ENCODE measurements at regions not wholly inside any gene's neighbourhood (a gene's known extent, or its start where the extent isn't known, plus 50 kb on each side); places are given as distances from the start of the nearest gene placed in this dataset.

- in situ Hi-C loops (cut with HindIII; ENCODE audit: low pct_unique_long_range_greater_than_20kb, low sequenced_read_pairs) (no loop called here), intact Hi-C loops (cut with micrococcal nuclease; ENCODE audit: unreplicated experiment) (no loop called here)
- no peak for TF ChIP-seq SIN3A (IDR thresholded peaks at IDR 0.05; ENCODE audit: borderline replicate concordance, insufficient read depth, low read depth, low read length)
- no peak for TF ChIP-seq POLR2AphosphoS5 (IDR thresholded peaks at IDR 0.05; ENCODE audit: low read depth, low read length)
- no peak for TF ChIP-seq TCF7L2 (IDR thresholded peaks at IDR 0.05; ENCODE audit: low read depth, low read length)
- no peak for TF ChIP-seq CTCF (IDR thresholded peaks at IDR 0.05)
- no peak for TF ChIP-seq REST (IDR thresholded peaks at IDR 0.05; ENCODE audit: insufficient read depth in 1 of 2, low read depth in 2 of 2, low read length in 1 of 2)
- DNase-seq (ENCODE audit: low read depth, low spot score): no peak
- Histone ChIP-seq H3K4me1 (ENCODE audit: control insufficient read depth, insufficient read depth, low read length) (no peaks in the 10 kb centered on the region), H3K27me3 (ENCODE audit: control insufficient read depth, insufficient read depth, low read length) (no peaks in the 10 kb centered on the region), H3K9me3 (ENCODE audit: control insufficient read depth, insufficient read depth, low read depth, low read length) (no peaks in the 10 kb centered on the region), H3K36me3 (ENCODE audit: control insufficient read depth, insufficient read depth, low read length) (no peaks in the 10 kb centered on the region), H3K27ac (ENCODE audit: low read length) (no peak overlapping the region), H3K4me3 (ENCODE audit: low read depth in 2 of 2, low read length in 2 of 2) (no peak overlapping the region)
- BruUV-seq (replicated peaks): no TSS peak
- ChIA-PET POLR2A (no interaction called here), CTCF (no interaction called here)
- no peak for ATAC-seq
These were observed 603.7 kb downstream of the TBC1D22A start for GRCh38 chr22:47366026-47366767.

- no peaks in the 10 kb centered on the region for H3K4me1 ChIP-seq (ENCODE audit: control insufficient read depth, insufficient read depth, low read length)
- no peaks in the 10 kb centered on the region for H3K36me3 ChIP-seq (ENCODE audit: control insufficient read depth, insufficient read depth, low read length)
- ATAC-seq: no peak
- no peak overlapping the region for H3K27ac ChIP-seq (ENCODE audit: low read length)
- no peak for DNase-seq (ENCODE audit: low read depth, low spot score)
- TF ChIP-seq TCF7L2 (IDR thresholded peaks at IDR 0.05; ENCODE audit: low read depth, low read length): no peak
- no peaks in the 10 kb centered on the region for H3K27me3 ChIP-seq (ENCODE audit: control insufficient read depth, insufficient read depth, low read length)
- intact Hi-C loops (cut with micrococcal nuclease; ENCODE audit: unreplicated experiment): no loop called here
- H3K4me3 ChIP-seq (ENCODE audit: low read depth in 2 of 2, low read length in 2 of 2): no peak overlapping the region
- no peaks in the 10 kb centered on the region for H3K9me3 ChIP-seq (ENCODE audit: control insufficient read depth, insufficient read depth, low read depth, low read length)
- CTCF ChIA-PET: no interaction called here
- no TSS peak for BruUV-seq (replicated peaks)
- POLR2A ChIA-PET: no interaction called here
- in situ Hi-C loops (cut with HindIII; ENCODE audit: low pct_unique_long_range_greater_than_20kb, low sequenced_read_pairs): no loop called here
These were observed 598.8 kb downstream of the TBC1D22A start for GRCh38 chr22:47361247-47361646.

- TF ChIP-seq TCF7L2 (IDR thresholded peaks at IDR 0.05; ENCODE audit: low read depth, low read length): no peak
- TF ChIP-seq REST (IDR thresholded peaks at IDR 0.05; ENCODE audit: insufficient read depth in 1 of 2, low read depth in 2 of 2, low read length in 1 of 2): no peak
- TF ChIP-seq SIN3A (IDR thresholded peaks at IDR 0.05; ENCODE audit: borderline replicate concordance, insufficient read depth, low read depth, low read length): no peak
- in situ Hi-C loops (cut with HindIII; ENCODE audit: low pct_unique_long_range_greater_than_20kb, low sequenced_read_pairs) (no loop called here), intact Hi-C loops (cut with micrococcal nuclease; ENCODE audit: unreplicated experiment) (no loop called here)
- DNase-seq (ENCODE audit: low read depth, low spot score): no peak
- H3K9me3 ChIP-seq (ENCODE audit: control insufficient read depth, insufficient read depth, low read depth, low read length): no peaks in the 10 kb centered on the region
- H3K4me1 ChIP-seq (ENCODE audit: control insufficient read depth, insufficient read depth, low read length): no peaks in the 10 kb centered on the region
- ChIA-PET POLR2A (no interaction called here), CTCF (no interaction called here)
- H3K4me3 ChIP-seq (ENCODE audit: low read depth in 2 of 2, low read length in 2 of 2): no peak overlapping the region
- no TSS peak for BruUV-seq (replicated peaks)
- H3K27ac ChIP-seq (ENCODE audit: low read length): no peak overlapping the region
- ATAC-seq: no peak
- H3K27me3 ChIP-seq (ENCODE audit: control insufficient read depth, insufficient read depth, low read length): no peaks in the 10 kb centered on the region
- H3K36me3 ChIP-seq (ENCODE audit: control insufficient read depth, insufficient read depth, low read length): no peaks in the 10 kb centered on the region
These were observed 595.0 kb downstream of the TBC1D22A start for GRCh38 chr22:47357493-47357892.

Measured in Panc1 (cell line).